ENCODE measurements at regions not wholly inside any gene's neighbourhood (a gene's known extent, or its start where the extent isn't known, plus 50 kb on each side); places are given as distances from the start of the nearest gene placed in this dataset.

DNA sequence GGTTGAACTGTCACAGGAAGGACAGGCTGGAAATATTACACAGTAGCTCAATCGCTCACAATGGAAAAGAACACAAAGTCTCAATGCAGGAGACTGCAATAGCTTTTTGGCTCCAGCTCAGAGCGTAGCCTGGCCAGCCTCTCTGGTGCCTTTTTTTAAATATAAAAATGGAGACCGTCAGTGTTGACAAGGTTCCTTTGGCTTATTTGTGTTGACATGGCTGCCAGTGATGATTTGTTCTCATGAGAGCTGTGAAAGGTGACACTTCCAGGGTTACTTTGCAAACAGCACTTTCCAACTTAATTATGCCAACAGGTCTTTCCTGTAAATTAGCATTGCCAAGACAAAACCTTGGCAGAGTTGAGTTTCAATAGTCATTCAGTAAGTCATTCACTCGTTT is 70.8 kb downstream of the KCNE4 start:
- no peak for TF ChIP-seq POLR2A (IDR thresholded peaks at IDR 0.05)
- TF ChIP-seq, protein P1, sequence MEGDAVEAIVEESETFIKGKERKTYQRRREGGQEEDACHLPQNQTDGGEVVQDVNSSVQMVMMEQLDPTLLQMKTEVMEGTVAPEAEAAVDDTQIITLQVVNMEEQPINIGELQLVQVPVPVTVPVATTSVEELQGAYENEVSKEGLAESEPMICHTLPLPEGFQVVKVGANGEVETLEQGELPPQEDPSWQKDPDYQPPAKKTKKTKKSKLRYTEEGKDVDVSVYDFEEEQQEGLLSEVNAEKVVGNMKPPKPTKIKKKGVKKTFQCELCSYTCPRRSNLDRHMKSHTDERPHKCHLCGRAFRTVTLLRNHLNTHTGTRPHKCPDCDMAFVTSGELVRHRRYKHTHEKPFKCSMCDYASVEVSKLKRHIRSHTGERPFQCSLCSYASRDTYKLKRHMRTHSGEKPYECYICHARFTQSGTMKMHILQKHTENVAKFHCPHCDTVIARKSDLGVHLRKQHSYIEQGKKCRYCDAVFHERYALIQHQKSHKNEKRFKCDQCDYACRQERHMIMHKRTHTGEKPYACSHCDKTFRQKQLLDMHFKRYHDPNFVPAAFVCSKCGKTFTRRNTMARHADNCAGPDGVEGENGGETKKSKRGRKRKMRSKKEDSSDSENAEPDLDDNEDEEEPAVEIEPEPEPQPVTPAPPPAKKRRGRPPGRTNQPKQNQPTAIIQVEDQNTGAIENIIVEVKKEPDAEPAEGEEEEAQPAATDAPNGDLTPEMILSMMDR (IDR thresholded peaks at IDR 0.05), result no peak
